Activated naive CD4-positive, alpha-beta T cell treated with anti-CD3 and anti-CD28 coated beads, Interleukin-2, amount 10 ng/mL, durations not matched to agents 7 days and 5 days (primary cell): ENCODE measurements at regions not wholly inside any gene's neighbourhood (a gene's known extent, or its start where the extent isn't known, plus 50 kb on each side); places are given as distances from the start of the nearest gene placed in this dataset.

Experiments used
- CTCF ChIA-PET: fragments of 350-600 bp; sonication (Branson Sonifier 250); formaldehyde crosslinking; loops from one replicate; lab custom pipeline; 2021; ENCODE audit warnings: antibody characterized with exemption; lab: Charles Lee
- DNase-seq: peaks from one replicate; pipeline ENCODE4 v3.0.0-alpha.2; 2020
- H3K27ac Mint-ChIP-seq: one replicate; pipeline ENCODE4 v1.8.0; 2021; ENCODE audit warnings: mild to moderate bottlenecking, moderate library complexity, mixed read lengths
- H3K27me3 Mint-ChIP-seq: one replicate; pipeline ENCODE4 v1.8.0; 2021; ENCODE audit warnings: mild to moderate bottlenecking, mixed read lengths
- H3K36me3 Mint-ChIP-seq: one replicate; pipeline ENCODE4 v1.8.0; 2021; ENCODE audit warnings: mixed read lengths
- H3K4me1 Mint-ChIP-seq: one replicate; pipeline ENCODE4 v1.8.0; 2021; ENCODE audit warnings: mixed read lengths
- H3K4me3 Mint-ChIP-seq: one replicate; pipeline ENCODE4 v1.8.0; 2021; ENCODE audit warnings: mild to moderate bottlenecking, moderate library complexity, mixed read lengths
- H3K9me3 Mint-ChIP-seq: one replicate; pipeline ENCODE4 v1.8.0; 2021; ENCODE audit warnings: mixed read lengths

DNA sequence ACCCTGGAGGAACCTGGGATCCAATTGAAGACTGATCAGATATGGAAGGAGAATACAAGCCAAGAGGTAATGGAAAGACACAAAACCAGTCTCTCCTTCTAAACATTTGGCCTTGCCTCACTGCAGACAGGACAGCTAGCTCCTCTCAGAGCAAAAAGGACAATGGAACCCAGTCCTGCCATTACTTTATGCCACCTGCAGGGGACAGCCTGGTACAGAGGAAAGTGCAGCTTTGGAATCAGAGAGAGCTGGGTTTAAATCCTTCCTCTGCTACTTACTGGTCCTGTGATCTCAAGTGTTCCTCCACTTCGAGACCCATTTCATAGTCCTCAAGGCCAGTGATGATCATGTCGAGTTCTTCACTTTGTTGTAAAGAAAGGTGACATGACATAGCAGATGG lies 159.4 kb upstream of the SMAD3 start:
- Mint-ChIP-seq H3K27ac (no peak overlapping the region), H3K4me3 (no peak overlapping the region), H3K9me3 (peaks cover 10% of the 10 kb centered on the region), H3K4me1 (peaks cover 33% of the 10 kb centered on the region), H3K36me3 (peaks cover 8% of the 10 kb centered on the region), H3K27me3 (peaks cover 28% of the 10 kb centered on the region)
- no peak for DNase-seq
- CTCF ChIA-PET: interaction anchor here (0.9 to 1.2 kb wide), 2 partner anchors 9 to 35 kb away, joined by 3 to 4 read pairs; no protein-coding TSS in a partner anchor

GRCh38 chr15:66906668-66907614 lies 158.5 kb upstream of the SMAD3 start:
- no peak for DNase-seq
- no peak overlapping the region for H3K27ac Mint-ChIP-seq
- no peak overlapping the region for H3K4me3 Mint-ChIP-seq
- peaks cover 29% of the 10 kb centered on the region for H3K27me3 Mint-ChIP-seq
- peaks cover 10% of the 10 kb centered on the region for H3K9me3 Mint-ChIP-seq
- H3K4me1 Mint-ChIP-seq: peaks cover 35% of the 10 kb centered on the region
- peaks cover 8% of the 10 kb centered on the region for H3K36me3 Mint-ChIP-seq
- CTCF ChIA-PET: interaction anchor here (0.9 to 1.2 kb wide), 2 partner anchors 10 kb away, joined by 3 to 4 read pairs; no protein-coding TSS in a partner anchor

DNA sequence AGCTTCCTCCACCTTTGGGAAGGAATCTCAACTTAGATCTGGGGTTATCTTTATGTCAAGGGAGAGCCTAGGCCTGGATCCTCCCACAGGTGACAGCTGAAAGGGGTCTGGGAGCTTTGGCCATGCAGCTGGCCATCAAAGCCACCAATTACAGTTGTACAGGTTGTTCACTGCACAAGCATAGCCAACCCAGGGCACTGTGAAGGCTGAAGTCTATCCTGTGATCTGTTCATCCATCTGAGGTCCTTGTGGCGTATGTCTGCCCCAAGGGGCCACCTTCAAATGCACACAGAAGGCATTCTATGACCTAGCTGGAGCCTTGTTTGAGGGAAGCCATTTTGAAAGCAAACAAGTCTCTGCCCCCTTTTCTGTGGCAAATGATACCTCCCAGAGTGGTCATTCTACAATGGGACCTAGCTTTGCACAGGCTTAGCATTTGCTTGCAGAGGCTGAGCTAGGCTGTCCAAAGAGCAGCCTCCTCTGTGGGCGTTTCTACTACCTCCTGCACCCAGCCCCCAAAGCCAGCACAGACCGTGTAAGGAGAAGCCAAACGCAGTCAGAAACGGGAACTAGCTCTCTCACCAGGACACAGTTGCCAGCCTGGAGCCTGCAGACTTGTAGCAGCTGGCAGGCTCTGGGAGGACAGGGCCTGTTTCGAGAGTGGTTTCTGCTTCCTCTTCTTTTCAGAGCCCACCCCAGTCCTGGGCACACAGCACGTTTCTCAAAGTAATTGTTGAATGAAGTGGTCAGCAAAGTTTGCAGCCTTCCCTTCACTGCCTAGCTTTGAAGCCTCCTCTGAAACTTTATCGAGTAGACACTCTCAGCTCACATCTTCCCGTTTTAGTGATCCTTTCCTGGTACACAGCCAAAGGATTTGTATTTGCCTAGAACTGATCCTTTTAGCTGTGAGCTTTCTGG lies 157.3 kb upstream of the SMAD3 start:
- peaks cover 10% of the 10 kb centered on the region for H3K9me3 Mint-ChIP-seq
- CTCF ChIA-PET: interaction anchor here (0.7 to 0.9 kb wide), 2 partner anchors 8 to 19 kb away, joined by 3 read pairs; no protein-coding TSS in a partner anchor
- peaks cover 8% of the 10 kb centered on the region for H3K36me3 Mint-ChIP-seq
- peaks cover 28% of the 10 kb centered on the region for H3K27me3 Mint-ChIP-seq
- H3K27ac Mint-ChIP-seq: no peak overlapping the region
- H3K4me3 Mint-ChIP-seq: no peak overlapping the region
- no peak for DNase-seq
- peaks cover 46% of the 10 kb centered on the region for H3K4me1 Mint-ChIP-seq

- H3K27me3 Mint-ChIP-seq: peaks cover 23% of the 10 kb centered on the region
- H3K27ac Mint-ChIP-seq: no peak overlapping the region
- H3K4me3 Mint-ChIP-seq: no peak overlapping the region
- peaks cover 8% of the 10 kb centered on the region for H3K36me3 Mint-ChIP-seq
- DNase-seq: no peak
- peaks cover 48% of the 10 kb centered on the region for H3K4me1 Mint-ChIP-seq
- peaks cover 10% of the 10 kb centered on the region for H3K9me3 Mint-ChIP-seq
- CTCF ChIA-PET: interaction anchor here (0.7 to 0.9 kb wide), 2 partner anchors 9 to 18 kb away, joined by 3 read pairs; no protein-coding TSS in a partner anchor
Measured at GRCh38 chr15:66908744-66909095, 156.7 kb upstream of the SMAD3 start.

GRCh38 chr15:66909381-66909890 lies 156.0 kb upstream of the SMAD3 start:
- peaks cover 23% of the 10 kb centered on the region for H3K27me3 Mint-ChIP-seq
- CTCF ChIA-PET: interaction anchor here (6.7 kb wide), 1 partner anchor 7 kb away, joined by 31 read pairs; no protein-coding TSS in a partner anchor
- H3K27ac Mint-ChIP-seq: no peak overlapping the region
- H3K9me3 Mint-ChIP-seq: peaks cover 10% of the 10 kb centered on the region
- no peak for DNase-seq
- peaks cover 8% of the 10 kb centered on the region for H3K36me3 Mint-ChIP-seq
- H3K4me3 Mint-ChIP-seq: no peak overlapping the region
- H3K4me1 Mint-ChIP-seq: peaks cover 50% of the 10 kb centered on the region

DNA sequence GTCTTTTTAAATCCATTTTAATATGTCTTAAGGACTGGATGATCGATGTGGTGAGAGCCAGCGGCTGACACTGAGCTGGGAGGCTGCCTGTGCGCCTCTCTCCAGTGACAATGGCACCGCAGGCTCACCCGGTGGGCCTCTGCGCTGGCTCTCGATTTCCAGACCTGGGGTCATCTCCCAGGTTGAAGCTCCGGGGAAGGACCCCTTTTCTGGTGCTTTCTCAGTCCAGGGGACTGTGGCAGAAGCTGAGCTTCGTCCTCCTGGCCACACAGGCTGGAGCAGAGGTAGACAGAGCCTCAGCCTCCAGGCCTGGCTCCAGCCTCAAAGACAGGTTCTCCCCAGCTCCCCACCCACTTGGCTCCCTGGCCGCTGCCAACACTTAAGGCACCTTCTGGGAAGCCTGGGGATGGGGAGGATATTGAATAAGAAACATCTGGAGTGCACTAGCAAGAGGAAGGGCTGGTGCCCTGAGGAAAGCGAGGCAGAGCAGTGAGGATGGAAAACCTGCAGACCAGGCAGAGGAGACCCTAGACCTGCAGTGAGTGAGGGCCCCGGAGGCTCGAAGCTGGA lies 154.2 kb upstream of the SMAD3 start:
- CTCF ChIA-PET: interaction anchor here (0.6 to 6.7 kb wide), 3 partner anchors 9 to 684 kb away, joined by 3 to 31 read pairs (median 3); no protein-coding TSS in a partner anchor
- peaks cover 12% of the 10 kb centered on the region for H3K36me3 Mint-ChIP-seq
- no peak for DNase-seq
- peaks cover 8% of the 10 kb centered on the region for H3K9me3 Mint-ChIP-seq
- peak overlapping the region; percentile 6 for H3K4me3 Mint-ChIP-seq
- H3K27me3 Mint-ChIP-seq: peaks cover 33% of the 10 kb centered on the region
- peaks cover 60% of the 10 kb centered on the region for H3K4me1 Mint-ChIP-seq
- H3K27ac Mint-ChIP-seq: peak overlapping the region; percentile 85

DNA sequence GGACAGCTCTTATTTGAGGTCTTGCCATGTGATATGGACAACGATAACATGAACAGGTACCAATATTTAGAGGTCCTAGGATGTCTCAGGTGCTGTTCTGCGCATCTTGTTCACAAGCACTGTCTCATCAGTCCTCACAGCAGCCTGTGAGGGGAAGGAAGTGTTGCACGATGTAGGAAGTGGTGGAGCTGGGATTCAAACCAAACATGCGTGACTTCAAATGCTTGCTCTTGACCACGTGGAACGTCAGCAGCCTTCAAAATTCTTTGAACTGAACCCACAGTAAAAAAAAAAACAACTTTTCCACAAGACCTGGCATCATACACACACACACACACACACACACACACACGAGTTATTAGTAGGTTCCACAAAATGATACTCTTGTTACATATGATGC lies 153.4 kb upstream of the SMAD3 start:
- Mint-ChIP-seq H3K4me3 (peak overlapping the region; percentile 34), H3K27ac (peak overlapping the region; percentile 85), H3K9me3 (peaks cover 6% of the 10 kb centered on the region), H3K36me3 (peaks cover 12% of the 10 kb centered on the region), H3K4me1 (peaks cover 60% of the 10 kb centered on the region), H3K27me3 (peaks cover 36% of the 10 kb centered on the region)
- DNase-seq: peak; percentile 81
- CTCF ChIA-PET: interaction anchor here (0.7 to 6.7 kb wide), 2 partner anchors 10 to 34 kb away, joined by 3 to 31 read pairs; no protein-coding TSS in a partner anchor

- Mint-ChIP-seq H3K27ac (peak overlapping the region; percentile 85), H3K4me3 (peak overlapping the region; percentile 6), H3K36me3 (peaks cover 15% of the 10 kb centered on the region), H3K9me3 (peaks cover 10% of the 10 kb centered on the region), H3K27me3 (peaks cover 36% of the 10 kb centered on the region), H3K4me1 (peaks cover 60% of the 10 kb centered on the region)
- CTCF ChIA-PET: interaction anchor here (6.7 kb wide), 1 partner anchor 10 kb away, joined by 31 read pairs; no protein-coding TSS in a partner anchor
- no peak for DNase-seq
Measured at GRCh38 chr15:66912441-66912840, 153.0 kb upstream of the SMAD3 start.

GRCh38 chr15:66917904-66918448 lies 147.4 kb upstream of the SMAD3 start:
- peaks cover 31% of the 10 kb centered on the region for H3K4me1 Mint-ChIP-seq
- no peak overlapping the region for H3K27ac Mint-ChIP-seq
- DNase-seq: no peak
- CTCF ChIA-PET: interaction anchor here (1.5 kb wide), 1 partner anchor 9 kb away, joined by 3 read pairs; no protein-coding TSS in a partner anchor
- H3K9me3 Mint-ChIP-seq: peaks cover 29% of the 10 kb centered on the region
- H3K36me3 Mint-ChIP-seq: peaks cover 17% of the 10 kb centered on the region
- no peak overlapping the region for H3K4me3 Mint-ChIP-seq
- peaks cover 58% of the 10 kb centered on the region for H3K27me3 Mint-ChIP-seq

GRCh38 chr15:66919421-66919820 lies 146.0 kb upstream of the SMAD3 start:
- H3K27me3 Mint-ChIP-seq: peaks cover 72% of the 10 kb centered on the region
- no peak overlapping the region for H3K4me3 Mint-ChIP-seq
- no peak for DNase-seq
- no peak overlapping the region for H3K27ac Mint-ChIP-seq
- CTCF ChIA-PET: interaction anchor here (0.8 to 0.9 kb wide), 2 partner anchors 16 to 18 kb away, joined by 3 to 5 read pairs; no protein-coding TSS in a partner anchor
- H3K4me1 Mint-ChIP-seq: peaks cover 31% of the 10 kb centered on the region
- peaks cover 17% of the 10 kb centered on the region for H3K36me3 Mint-ChIP-seq
- H3K9me3 Mint-ChIP-seq: peaks cover 35% of the 10 kb centered on the region

DNA sequence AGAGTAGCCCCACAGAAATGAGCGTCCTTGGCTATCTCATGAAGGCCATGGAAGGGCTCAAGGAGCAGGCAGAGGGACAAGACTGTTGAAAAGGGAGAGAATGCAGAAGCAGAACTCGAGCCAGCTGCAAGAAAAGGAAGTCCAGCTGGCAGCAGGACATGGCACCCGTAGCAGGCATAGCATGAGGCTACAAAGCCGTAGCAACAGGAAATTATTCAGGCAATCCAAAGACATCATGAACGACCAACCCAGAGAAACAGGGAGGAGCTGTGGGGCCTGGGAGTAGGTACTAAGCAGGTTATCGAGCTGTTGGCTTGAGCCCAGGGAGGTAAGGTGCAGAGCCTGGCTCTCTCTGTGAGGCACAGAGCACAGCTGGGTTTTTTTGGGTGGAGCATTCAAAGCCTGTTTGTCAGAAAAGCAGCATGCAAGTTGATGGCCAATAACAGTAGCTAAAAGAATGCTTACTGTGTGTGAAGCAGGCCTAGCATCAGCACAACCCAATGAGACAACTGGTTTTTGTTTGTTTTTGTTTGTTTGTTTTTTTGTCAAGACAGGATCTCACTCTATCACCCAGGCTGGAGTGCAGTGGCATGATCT lies 144.0 kb upstream of the SMAD3 start:
- no peak overlapping the region for H3K27ac Mint-ChIP-seq
- peaks cover 62% of the 10 kb centered on the region for H3K27me3 Mint-ChIP-seq
- peaks cover 12% of the 10 kb centered on the region for H3K36me3 Mint-ChIP-seq
- H3K4me1 Mint-ChIP-seq: peaks cover 20% of the 10 kb centered on the region
- CTCF ChIA-PET: interaction anchor here (0.9 to 2.1 kb wide), 5 partner anchors 17 to 383 kb away, joined by 3 to 4 read pairs (median 3); no protein-coding TSS in a partner anchor
- peaks cover 33% of the 10 kb centered on the region for H3K9me3 Mint-ChIP-seq
- no peak for DNase-seq
- no peak overlapping the region for H3K4me3 Mint-ChIP-seq

DNA sequence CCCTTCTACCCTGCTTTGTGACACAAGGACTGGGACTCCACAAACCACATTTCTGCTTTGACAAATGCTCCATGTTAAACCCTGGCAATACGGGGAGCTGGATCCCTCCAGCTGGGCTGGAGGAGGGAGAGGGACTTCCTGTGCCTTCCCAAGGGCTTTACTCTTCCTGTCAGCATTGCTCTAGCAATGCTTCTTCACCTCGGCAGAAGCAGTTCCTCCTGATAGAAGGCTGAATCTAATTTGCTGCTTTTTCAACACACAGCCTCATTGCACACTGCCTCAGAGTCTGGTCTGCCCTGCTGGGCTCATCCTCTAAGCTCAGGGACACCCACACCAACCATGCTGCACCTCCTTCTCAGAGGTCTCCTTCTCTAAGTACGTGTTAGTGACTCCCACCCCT lies 142.8 kb upstream of the SMAD3 start:
- H3K4me3 Mint-ChIP-seq: no peak overlapping the region
- peaks cover 66% of the 10 kb centered on the region for H3K27me3 Mint-ChIP-seq
- peaks cover 5% of the 10 kb centered on the region for H3K36me3 Mint-ChIP-seq
- DNase-seq: no peak
- H3K4me1 Mint-ChIP-seq: peaks cover 20% of the 10 kb centered on the region
- CTCF ChIA-PET: interaction anchor here (0.6 to 1.3 kb wide), 3 partner anchors 16 to 381 kb away, joined by 3 to 4 read pairs (median 3); no protein-coding TSS in a partner anchor
- H3K9me3 Mint-ChIP-seq: peaks cover 24% of the 10 kb centered on the region
- no peak overlapping the region for H3K27ac Mint-ChIP-seq
